HG02798 (cell line): ENCODE measurements at regions not wholly inside any gene's neighbourhood (a gene's known extent, or its start where the extent isn't known, plus 50 kb on each side); places are given as distances from the start of the nearest gene placed in this dataset.
"Not testable (repeated sequence)": the region's sequence is repeated elsewhere in the genome, so short reads cannot be mapped to it uniquely, and the experiment has no call there.

Source experiments
- ATAC-seq: cut with Tn5 transposase; IDR thresholded peaks from one replicate; pipeline ENCODE4 v1.9.1; 2021; ENCODE audit warnings: mild to moderate bottlenecking; ENCODE audit not compliant: unreplicated experiment, poor library complexity

DNA sequence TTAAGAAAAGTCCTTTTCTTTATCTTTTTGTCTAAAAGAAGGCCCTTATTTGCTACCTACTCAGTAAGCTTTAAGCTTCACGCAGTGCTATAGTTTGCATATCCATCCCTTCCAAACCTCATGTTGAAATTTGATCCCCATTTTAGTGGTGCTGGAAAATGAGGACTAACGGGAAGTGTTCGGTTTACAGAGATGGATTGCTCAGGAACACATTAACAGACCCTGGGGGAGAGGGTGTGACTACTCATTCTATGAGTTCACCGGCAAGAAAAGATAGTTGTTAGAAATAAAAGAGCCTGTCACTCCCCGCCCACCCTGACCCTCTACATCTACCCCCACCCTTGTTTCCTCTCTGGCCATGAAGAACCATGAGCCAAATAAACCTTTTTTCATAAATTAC lies 546.2 kb downstream of the MEI4 start:
- ATAC-seq = no peak

DNA sequence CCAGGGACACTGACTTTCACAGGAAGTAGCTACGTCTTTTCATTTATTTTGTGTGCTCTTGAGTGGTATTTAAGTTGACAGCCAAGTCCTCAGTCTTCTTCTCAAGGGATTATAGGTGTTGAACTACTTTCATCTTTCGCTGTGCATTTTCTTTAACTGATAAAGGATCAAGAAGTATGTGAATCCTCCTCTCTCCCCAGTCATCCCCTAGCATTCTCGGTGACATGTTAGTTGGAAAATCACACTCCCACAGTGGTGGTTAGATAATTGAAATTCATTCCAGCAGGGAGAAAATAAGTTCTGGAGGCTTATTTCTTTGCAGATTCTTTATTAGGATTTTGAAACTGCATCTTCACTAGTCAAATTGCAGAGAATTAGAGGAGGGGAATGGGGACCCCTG lies 569.4 kb downstream of the MEI4 start:
- ATAC-seq = no peak

DNA sequence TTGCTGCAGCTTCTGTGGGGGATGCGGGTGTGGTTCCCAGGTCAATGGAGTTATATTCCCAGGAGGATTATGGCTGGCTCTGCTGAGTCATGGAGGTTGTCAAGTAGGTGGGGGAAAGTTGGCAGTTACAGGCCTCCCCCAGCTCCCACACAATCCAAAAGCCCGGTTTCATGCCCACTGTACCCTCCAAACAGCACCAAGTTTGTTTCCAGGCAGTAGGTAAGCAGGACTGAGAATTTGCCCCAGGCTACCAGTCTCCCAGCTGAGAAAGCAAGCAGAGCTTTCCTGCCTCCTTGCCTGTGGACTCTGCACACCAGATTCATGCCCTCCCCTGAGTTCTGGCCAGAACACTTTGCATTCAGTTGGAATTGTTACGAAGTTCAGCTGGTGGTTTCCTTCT lies 578.2 kb downstream of the MEI4 start:
- ATAC-seq = no peak

DNA sequence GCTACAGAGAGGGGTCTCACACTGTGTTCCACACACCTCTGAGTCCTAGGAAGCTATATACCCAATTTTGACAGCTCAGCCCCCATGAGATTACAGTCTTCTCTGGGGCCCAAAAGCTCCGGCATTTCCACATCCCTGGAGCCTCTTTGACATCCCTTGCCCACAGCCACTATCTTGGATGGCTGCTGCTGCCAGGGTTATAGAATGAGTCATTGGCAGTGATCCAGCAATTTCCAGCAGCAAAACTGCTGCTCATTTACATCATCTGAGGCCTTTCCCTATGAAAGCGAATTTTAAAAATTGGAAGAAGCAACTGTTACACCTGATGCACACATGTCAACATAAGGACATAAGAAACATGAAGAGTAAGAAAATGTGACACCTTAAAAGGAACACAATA lies 590.7 kb downstream of the MEI4 start:
- ATAC-seq = no peak

DNA sequence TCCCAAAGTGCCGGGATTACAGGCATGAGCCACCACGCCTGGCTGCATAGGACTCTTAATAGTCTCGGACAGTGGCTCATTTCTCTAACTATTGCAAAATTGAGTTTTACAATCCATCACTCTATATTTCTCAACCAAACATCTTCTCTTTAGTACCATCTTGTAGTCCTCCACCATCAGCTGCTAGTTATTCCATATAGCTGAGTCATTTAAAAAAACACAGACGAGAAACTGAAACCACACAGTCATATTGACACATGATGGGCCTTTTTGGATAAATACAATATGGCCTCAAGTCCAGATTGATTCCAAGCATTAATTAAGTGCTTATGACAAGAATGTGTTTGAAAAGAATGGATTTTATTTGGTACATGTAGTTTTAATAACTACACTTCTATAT lies 599.1 kb downstream of the MEI4 start:
- no peak for ATAC-seq

DNA sequence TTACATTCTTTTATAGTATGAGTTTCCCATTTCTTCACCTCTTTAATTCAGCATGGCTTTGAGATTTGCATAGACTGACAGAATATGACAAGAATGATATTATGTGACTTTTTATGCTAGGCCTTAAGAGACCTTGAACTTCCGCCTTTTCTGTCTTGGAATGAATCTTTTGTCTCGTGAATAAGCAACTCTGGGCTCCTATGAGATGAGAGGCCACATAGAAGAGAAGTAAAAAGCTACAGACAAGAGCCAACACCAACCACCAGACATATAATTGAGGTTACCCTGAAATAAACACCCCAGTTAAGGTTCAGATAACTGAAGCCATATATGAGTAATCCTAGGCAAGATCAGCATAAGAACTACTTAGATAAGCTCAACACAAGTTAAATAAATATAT lies 600.8 kb downstream of the MEI4 start:
- ATAC-seq = no peak

DNA sequence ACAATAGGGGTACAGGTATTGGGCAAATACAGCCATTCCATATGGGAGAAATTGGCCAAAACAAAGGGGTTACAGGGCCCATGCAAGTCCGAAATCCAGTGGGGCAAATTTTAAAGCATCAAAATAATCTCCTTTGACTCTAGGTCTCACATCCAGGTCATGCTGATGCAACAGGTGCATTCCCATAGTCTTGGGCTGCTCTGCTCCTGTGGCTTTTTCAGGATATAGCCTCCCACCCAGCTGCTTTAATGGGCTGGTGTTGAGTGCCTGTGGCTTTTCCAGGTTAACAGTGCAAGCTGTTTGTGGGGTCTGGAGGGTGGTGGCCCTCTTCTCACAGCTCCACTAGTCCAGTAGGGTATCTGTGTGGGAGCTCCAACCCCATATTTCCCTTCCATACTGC lies 607.1 kb downstream of the MEI4 start:
- no peak for ATAC-seq

DNA sequence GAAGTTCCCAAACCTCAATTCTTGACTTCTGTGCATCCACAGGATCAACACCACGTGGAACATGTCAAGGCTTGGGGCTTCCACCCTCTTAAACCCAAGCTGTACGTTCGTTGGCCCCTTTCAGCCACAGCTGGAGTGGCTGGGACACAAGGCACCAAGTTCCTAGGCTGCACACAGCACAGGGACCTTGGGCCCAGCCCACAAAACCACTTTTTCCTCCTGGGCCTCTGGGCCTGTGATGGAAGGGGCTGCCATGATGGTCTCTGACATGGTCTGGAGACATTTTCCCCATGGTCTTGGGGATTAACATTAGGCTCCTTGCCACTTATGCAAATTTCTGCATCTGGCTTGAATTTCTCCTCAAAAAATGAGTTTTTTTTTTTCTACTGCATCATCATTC lies 606.9 kb upstream of the IRAK1BP1 start:
- not testable (repeated sequence) for ATAC-seq

DNA sequence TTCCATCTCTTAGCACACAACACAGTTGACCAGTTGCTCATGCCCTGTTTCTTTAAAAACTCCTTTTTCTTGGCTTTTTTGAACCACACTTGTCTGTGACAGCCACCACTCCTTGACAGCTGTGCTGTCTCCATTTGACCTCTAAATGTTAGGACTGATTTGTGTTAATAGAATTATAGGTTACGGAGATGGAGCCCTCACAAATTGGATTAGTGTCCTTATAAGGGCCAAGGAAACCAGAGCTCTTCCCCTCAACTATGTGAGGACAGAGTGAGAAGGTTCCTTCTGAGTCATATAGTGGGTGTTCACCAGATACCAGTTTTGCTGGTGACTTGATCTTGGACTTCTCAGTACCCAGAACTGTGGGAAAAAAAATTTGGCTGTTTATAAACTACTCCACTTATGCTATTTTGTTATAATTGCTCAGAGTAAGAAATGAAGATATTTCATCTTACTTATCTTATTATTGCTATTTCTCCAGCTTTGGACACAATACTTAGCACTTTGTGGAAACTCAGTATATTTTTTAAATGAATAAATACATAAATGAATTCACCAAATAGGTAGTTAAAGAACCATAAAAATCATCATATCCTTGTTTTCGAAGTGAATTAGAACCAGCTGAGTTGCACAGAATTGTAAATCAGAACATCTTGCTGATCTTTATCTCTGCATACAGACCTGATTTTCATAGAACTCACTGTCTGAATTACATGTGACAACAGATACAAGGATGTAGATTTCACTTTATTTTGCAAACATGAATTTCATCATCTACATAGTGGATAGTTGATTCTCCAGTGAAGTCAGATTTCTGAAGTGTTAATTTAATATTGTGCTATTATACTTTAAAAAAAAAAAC lies 598.5 kb upstream of the IRAK1BP1 start:
- ATAC-seq = no peak

DNA sequence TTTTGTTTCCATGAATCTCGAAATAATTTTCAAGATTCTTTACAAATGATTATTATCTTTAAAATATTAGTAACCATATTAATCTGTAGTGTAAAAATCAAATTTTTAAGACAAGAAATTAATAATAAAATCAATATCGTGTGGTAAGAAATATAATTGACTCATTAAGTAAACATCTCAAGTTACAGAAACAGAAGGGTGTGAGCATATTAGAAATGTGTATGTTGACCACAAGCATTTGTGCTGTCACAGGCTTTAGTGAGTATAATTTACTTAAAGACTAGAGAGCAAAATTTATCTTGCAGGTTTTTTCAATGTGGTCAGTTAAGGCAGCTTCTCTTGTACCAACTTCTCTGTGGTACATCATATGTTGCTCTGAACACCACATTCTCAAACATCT lies 566.5 kb upstream of the IRAK1BP1 start:
- no peak for ATAC-seq

DNA sequence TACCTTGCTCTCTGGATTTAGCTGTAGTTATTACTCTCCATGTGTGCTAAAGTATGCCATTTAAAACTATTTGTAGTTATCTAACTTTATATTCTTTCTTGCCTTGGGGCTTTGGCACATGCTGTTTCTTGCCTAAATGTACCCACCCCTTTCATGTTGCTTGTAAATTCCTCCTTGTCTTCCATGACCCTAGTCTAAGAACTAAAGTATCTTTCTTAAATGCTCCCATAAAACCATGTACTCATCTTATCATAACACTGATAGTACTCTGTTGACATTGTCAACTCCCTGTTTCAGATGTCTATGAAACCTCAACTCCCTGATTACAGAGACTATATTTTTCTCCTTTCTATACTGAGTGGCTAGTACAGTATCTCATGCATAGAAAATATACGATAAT lies 564.9 kb upstream of the IRAK1BP1 start:
- no peak for ATAC-seq

DNA sequence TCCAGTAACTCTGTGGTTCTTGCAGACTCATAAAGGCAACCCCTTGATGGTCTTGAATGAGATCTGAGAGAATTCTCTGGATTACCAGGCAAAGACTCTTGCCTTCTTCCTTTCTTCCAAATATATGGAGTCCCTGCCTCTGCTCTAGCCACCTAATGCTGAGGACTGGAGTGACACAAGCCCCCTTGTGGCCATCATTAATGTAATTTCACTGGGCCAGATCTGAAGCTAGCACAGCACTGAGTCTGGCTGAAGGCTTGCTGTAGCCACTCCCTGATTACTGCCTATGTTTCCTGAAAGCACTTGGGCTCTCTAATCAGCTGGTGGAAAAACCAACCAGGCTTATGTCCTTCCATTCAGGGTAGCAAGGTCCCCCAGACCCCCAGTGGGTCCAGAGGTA lies 559.3 kb upstream of the IRAK1BP1 start:
- no peak for ATAC-seq

DNA sequence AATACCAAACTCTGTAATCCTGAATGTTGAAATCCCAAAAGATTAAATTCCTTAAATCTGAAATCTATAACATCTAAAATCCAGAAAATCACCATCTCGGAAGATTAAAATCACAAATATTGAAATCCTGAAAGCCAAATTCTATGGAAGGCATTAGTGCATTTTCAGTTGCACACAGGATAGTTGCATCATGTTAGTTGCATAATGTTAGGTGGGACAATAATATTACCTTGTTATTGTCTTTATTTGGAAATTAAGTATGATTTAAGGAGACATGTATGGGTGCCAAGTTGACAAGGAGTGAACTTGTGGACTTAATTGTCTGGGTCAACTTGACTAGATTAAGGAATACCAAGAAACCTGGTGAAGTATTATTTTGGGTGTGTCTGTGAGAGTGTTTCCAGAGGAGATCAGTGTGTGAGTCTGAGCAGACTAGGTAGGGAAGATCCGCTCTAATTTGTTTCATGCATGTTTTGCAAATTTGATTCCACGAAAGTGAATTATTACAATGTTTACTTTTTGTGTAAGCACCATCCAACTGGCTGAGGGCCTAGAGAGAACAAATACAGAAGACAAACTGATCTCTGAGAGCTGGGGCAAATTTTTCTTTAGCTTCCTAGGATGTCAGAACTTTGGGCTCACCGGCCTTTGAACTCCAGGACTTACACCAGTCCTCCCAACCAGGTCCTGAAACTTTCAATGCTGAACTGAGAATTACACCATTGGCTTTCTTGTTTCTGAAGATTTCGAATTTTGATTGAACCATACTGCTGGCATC lies 545.1 kb upstream of the IRAK1BP1 start:
- no peak for ATAC-seq

DNA sequence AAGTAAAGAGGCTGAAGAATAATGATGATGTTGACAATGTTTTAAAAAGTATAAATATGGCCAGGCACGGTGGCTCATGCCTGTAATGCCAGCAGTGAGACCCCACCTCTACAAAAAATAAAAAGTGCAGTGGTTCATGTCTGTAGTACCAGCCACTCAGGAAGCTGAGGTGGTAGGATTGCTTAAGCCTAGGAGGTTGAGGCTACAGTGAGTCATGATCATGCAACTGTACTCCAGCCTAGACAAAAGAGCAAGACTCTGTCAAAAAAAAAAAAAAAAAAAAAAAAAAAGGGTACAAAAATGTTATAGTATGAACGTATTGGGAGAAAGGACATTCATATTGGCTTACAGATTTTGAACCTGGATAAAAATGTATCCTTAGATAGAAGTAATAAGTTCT lies 543.1 kb upstream of the IRAK1BP1 start:
- ATAC-seq = no peak

DNA sequence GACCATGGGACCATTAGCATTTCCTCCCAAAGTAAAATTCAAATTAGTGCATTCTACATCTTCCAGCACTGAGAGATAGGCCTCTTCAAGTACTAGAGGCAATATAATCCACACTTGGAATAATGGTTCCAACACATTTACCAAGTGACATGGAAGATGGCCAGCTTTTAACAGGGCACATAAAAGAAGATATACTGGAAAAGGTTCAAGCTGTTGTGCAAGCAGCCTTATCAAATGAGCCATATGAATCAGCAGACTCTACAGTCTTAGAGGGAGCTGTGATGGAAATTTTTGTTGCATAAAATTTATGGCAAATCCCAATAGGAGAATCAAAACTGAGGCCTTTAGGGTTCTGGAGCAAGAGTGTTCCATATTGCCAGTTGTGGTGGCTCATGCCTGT lies 526.6 kb upstream of the IRAK1BP1 start:
- ATAC-seq = no peak

DNA sequence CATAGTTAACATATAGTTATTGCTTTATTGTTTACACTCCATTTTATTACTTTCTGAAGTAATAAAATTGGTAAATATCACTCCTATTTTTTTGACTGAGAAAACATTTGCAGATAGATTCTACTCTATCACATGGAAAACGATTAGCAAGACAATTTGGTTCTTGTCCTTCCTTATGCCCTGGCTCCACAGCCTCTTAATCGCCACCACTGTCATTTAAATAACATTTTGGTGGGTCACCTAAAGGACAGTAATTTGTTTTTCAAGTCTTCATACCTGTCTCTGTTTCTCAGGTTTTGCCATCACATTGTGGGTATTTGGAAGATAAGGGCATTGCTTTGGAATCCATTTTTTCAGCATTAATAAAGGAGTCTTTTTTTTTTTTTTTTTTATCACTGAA lies 521.5 kb upstream of the IRAK1BP1 start:
- ATAC-seq = no peak

DNA sequence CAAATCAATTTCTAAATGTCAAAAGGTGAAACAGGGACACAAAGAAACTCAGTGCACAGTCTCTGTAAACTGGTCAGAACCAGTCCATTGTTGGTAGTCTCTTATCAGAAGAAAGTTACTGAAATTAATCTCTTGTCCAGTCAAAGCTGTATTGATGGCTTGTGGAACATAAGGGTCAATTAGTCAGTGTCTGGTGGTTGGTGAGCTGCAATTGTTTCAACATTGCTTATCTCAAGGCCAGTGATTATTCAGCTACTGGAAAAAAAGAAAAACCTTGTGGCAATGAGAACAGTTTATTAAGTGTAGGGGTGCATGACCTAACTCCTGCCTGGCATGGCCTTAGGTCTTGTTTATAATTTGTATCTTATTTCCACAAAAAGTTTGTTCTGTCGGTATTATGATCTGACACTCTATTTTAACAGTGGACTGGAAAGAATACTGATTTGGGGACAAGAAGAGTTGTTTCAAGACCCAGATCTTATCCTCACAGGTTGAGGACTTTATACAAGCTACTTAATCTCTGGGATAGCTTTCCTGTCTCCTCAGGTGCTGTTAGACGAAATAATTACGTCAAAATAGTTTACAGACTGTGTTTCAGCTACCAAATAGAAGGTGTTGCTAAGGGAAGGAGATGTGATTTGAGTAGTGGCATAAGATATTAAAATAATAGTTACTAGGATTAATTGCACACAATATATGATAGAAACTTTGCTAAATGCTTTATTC lies 520.0 kb upstream of the IRAK1BP1 start:
- no peak for ATAC-seq

DNA sequence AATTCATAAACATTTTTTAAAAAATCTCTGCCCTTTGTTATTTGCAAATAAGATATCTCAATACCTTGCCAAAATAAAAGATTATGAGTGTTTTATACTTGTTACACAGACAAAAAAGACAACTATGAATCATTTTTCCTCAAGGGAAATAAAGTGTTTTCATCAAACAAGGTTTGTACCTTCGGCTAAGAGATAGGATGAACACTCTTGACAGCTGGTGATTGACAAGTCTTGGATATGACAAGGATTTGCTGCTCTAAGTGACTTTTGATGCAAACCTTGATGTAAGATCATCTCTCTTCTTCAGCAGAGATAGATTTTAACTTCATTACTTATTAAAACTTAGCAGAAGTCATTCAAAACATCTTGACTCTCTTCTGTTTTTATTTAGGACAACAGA lies 514.3 kb upstream of the IRAK1BP1 start:
- ATAC-seq = no peak

DNA sequence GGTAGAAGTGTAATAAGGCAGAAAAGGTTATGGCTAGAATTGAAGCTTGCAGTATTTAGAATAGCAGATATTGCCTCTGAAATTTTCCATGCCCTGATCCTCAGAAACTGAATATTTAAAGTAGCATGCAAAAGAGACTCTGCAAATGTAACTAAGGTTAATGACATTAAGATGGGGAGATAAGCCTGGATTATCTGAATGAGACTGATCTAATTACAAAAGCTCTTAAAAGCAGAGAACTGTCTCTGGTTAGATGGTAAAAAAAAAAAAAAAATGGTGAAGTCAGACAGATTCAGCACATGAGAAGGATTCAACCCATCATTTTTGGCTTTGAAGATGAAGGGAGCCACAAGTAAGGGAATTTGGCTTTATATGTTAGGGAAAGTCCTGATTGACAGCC lies 503.7 kb upstream of the IRAK1BP1 start:
- no peak for ATAC-seq

DNA sequence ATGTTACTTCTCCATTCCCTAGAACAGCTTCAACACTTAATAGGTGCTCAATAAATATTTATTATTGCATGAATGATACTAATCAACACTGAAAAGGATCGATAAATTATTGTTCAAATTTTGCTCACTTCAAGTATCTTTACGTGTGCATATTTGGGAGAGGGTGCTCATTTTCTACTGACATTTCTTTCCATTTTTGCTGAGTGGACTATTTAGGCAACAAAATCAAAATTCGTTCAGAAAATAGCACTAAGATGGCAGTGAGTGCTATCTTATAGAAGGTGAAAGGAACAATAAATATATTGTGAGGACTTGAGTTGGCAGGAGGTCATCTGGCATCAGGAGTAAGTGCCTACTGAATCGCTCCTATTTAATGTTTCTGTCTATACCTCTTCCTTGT lies 501.9 kb upstream of the IRAK1BP1 start:
- ATAC-seq = no peak

DNA sequence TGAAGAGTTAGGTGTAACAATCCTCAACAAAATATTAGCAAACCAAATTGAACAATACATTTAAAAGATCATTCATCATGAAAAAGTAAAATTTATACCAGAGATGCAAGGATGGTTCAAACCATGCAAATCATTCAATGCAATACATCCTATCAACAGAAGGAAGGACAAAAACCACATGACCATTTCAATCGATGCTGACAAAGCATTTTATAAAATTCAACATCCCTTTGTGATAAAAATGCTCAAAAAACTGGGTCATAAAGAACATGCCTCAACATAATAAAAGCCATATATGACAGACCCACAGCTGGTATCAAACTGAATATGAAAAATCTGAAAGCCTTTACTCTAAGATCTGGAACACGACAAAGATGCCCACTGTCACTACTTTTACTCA lies 490.3 kb upstream of the IRAK1BP1 start:
- no peak for ATAC-seq
